A549 (cell line): ENCODE measurements at regions not wholly inside any gene's neighbourhood (a gene's known extent, or its start where the extent isn't known, plus 50 kb on each side); places are given as distances from the start of the nearest gene placed in this dataset.

Experiments
- ATAC-seq, 2 experiments: fragments of 200-7000 bp in 1 of 2; fragments of >200 bp in 1 of 2; cut with Nextera tagmentation in 1 of 2; cut with Tn5 transposase in 1 of 2; 3 replicates each; pipeline versions ENCODE4 v1.8.0 to v1.9.1; 2018 to 2020; ENCODE audit warnings: mild to moderate bottlenecking in 1 of 2, moderate library complexity in 1 of 2
- CTCF ChIA-PET: fragments of 300-600 bp; sonication (Branson Sonifier 250); formaldehyde crosslinking; extraction: SDS; loops from one replicate; lab custom pipeline; 2021; ENCODE audit warnings: antibody characterized with exemption, inconsistent platforms; lab: Yijun Ruan, JAX
- POLR2A ChIA-PET: fragments of 350-600 bp; formaldehyde crosslinking; extraction: SDS; loops from one replicate; lab custom pipeline; 2021; ENCODE audit warnings: antibody characterized with exemption, inconsistent platforms; lab: Yijun Ruan, JAX
- DNase-seq, 2 experiments: peaks; one replicate each; pipeline versions ENCODE4 v3.0.0 to v3.0.0-alpha.2; 2011 to 2016; ENCODE audit warnings: low read depth in 1 of 2, low spot score in 1 of 2
- FAIRE-seq: peaks from 2 replicates; lab custom pipeline; 2011; peaks lifted over from hg19 to GRCh38; lab: Jason Lieb, UNC
- H3K27ac ChIP-seq, 2 experiments: fragments of >200 bp; sonication (Bioruptor Twin); formaldehyde crosslinking; 3 replicates each; pipeline ENCODE4 v1.5.1; 2016 to 2017
- H3K4me1 ChIP-seq: fragments of >200 bp; sonication (Bioruptor Twin); formaldehyde crosslinking; 3 replicates; pipeline ENCODE4 v1.6.1; 2016
- H3K4me2 ChIP-seq: fragments of >200 bp; sonication (Bioruptor Twin); formaldehyde crosslinking; 3 replicates; pipeline ENCODE4 v1.6.1; 2016
- H3K4me3 ChIP-seq: fragments of >200 bp; sonication (Bioruptor Twin); formaldehyde crosslinking; 3 replicates; pipeline ENCODE4 v1.5.1; 2016
- H3K9me3 ChIP-seq: fragments of >200 bp; sonication (Bioruptor Twin); formaldehyde crosslinking; 3 replicates; pipeline ENCODE4 v1.6.1; 2016
- BHLHE40 ChIP-seq: IDR thresholded peaks from 2 replicates; pipeline ENCODE4 v1.6.1; 2012; ENCODE audit warnings: low read depth, low read length, inconsistent platforms
- CBX2 ChIP-seq: fragments of 200-600 bp; sonication (generic); IDR thresholded peaks from 2 replicates; pipeline ENCODE4 v1.6.1; 2016; ENCODE audit warnings: low read depth, mild to moderate bottlenecking, borderline replicate concordance
- CBX8 ChIP-seq: fragments of 200-600 bp; sonication (generic); IDR thresholded peaks from 2 replicates; pipeline ENCODE4 v1.6.1; 2016
- EHF ChIP-seq: fragments of 250-450 bp; sonication (Bioruptor Pico); IDR thresholded peaks from 2 replicates; pipeline ENCODE4 v1.5.0; 2020; ENCODE audit warnings: mild to moderate bottlenecking
- EHMT2 ChIP-seq: fragments of 200-600 bp; sonication (generic); IDR thresholded peaks from 2 replicates; pipeline ENCODE4 v1.6.1; 2016; ENCODE audit warnings: antibody characterized with exemption, low read depth, mild to moderate bottlenecking, moderate library complexity
- ESRRA ChIP-seq: fragments of 150-350 bp; IDR thresholded peaks from 2 replicates; pipeline ENCODE4 v1.6.1; 2014; ENCODE audit warnings: mild to moderate bottlenecking, low read length, borderline replicate concordance
- FOSL2 ChIP-seq, 2 experiments: fragments of 450-650 bp in 1 of 2; fragments of >200 bp in 1 of 2; sonication (Bioruptor Twin) in 1 of 2; formaldehyde crosslinking; IDR thresholded peaks; 2 replicates each; pipeline versions ENCODE4 v1.5.0 to v1.6.1; 2016 to 2020; ENCODE audit warnings: mild to moderate bottlenecking in 1 of 2, moderate library complexity in 1 of 2
- HOXB13 ChIP-seq: fragments of 250-450 bp; sonication (Bioruptor Pico); IDR thresholded peaks from 2 replicates; pipeline ENCODE4 v1.5.0; 2020; ENCODE audit warnings: low read depth, mild to moderate bottlenecking, moderate library complexity
- HOXB5 ChIP-seq: fragments of 250-450 bp; sonication (Bioruptor Pico); IDR thresholded peaks from 2 replicates; pipeline ENCODE4 v1.5.0; 2020; ENCODE audit warnings: mild to moderate bottlenecking, moderate library complexity
- JUN ChIP-seq, 2 experiments: fragments of >200 bp; sonication (Bioruptor Twin); formaldehyde crosslinking; IDR thresholded peaks; 2 replicates in 1 of 2; 3 replicates in 1 of 2; pipeline ENCODE4 v1.6.1; 2016 to 2017
- JUNB ChIP-seq: fragments of >200 bp; sonication (Bioruptor Twin); formaldehyde crosslinking; IDR thresholded peaks from 2 replicates; pipeline ENCODE4 v1.6.1; 2016
- MAZ ChIP-seq: fragments of 150-350 bp; IDR thresholded peaks from 2 replicates; pipeline ENCODE4 v1.6.1; 2014; ENCODE audit warnings: antibody characterized with exemption, low read depth, low read length, borderline replicate concordance
- NFE2L2 ChIP-seq: fragments of 150-350 bp; conservative IDR thresholded peaks from 2 replicates; pipeline ENCODE4 v1.6.1; 2014; ENCODE audit warnings: low read length
- NPAS2 ChIP-seq: fragments of 250-450 bp; sonication (Bioruptor Pico); IDR thresholded peaks from 2 replicates; pipeline ENCODE4 v1.8.0; 2022; ENCODE audit warnings: mild to moderate bottlenecking, moderate library complexity, borderline replicate concordance
- RAD21 ChIP-seq, 2 experiments: fragments of >200 bp in 1 of 2; sonication (Bioruptor Twin) in 1 of 2; formaldehyde crosslinking in 1 of 2; IDR thresholded peaks in 1 of 2; conservative IDR thresholded peaks in 1 of 2; 2 replicates in 1 of 2; 3 replicates in 1 of 2; pipeline ENCODE4 v1.6.1; 2012 to 2018; ENCODE audit warnings: inconsistent platforms in 1 of 2
- RARB ChIP-seq: fragments of 250-450 bp; sonication (Bioruptor Pico); IDR thresholded peaks from 2 replicates; pipeline ENCODE4 v1.8.0; 2021; ENCODE audit warnings: mild to moderate bottlenecking, moderate library complexity
- RNF2 ChIP-seq: fragments of 200-600 bp; sonication (generic); IDR thresholded peaks from 2 replicates; pipeline ENCODE4 v1.6.1; 2016; ENCODE audit warnings: low read depth, mild to moderate bottlenecking, antibody characterized with exemption, moderate library complexity, borderline replicate concordance
- SMC3 ChIP-seq: fragments of >200 bp; sonication (Bioruptor Twin); formaldehyde crosslinking; IDR thresholded peaks from 3 replicates; pipeline ENCODE4 v1.6.1; 2018; ENCODE audit warnings: inconsistent platforms
- SREBF2 ChIP-seq: fragments of 450-650 bp; IDR thresholded peaks from 2 replicates; pipeline ENCODE4 v1.6.1; 2014; ENCODE audit warnings: mild to moderate bottlenecking, moderate library complexity
- TP53 ChIP-seq: fragments of 250-450 bp; sonication (Bioruptor Pico); IDR thresholded peaks from 2 replicates; pipeline ENCODE4 v1.5.0; 2021; ENCODE audit warnings: mild to moderate bottlenecking, moderate library complexity
- ZC3H11A ChIP-seq: fragments of 450-650 bp; IDR thresholded peaks from 2 replicates; pipeline ENCODE4 v1.6.1; 2014; ENCODE audit warnings: antibody characterized with exemption, mild to moderate bottlenecking
- WGBS: methylation state at CpG from one replicate; pipeline ENCODE4 v1.1.6; 2017; ENCODE audit errors: missing lambda C conversion rate; 5-methylcytosine and 5-hydroxymethylcytosine counted together
- TF ChIP-seq, protein P1 (sequence below): fragments of 250-450 bp; sonication (Bioruptor Pico); IDR thresholded peaks from 2 replicates; pipeline ENCODE4 v1.5.0; 2021; ENCODE audit warnings: mild to moderate bottlenecking, moderate library complexity, borderline replicate concordance
- TF ChIP-seq, protein P2 (sequence below): fragments of 250-450 bp; sonication (Bioruptor Pico); IDR thresholded peaks from 2 replicates; pipeline ENCODE4 v1.5.0; 2020; ENCODE audit warnings: low read depth, mild to moderate bottlenecking, moderate library complexity
- TF ChIP-seq, protein P3 (sequence below): IDR thresholded peaks from 2 replicates; pipeline ENCODE4 v1.6.1; 2012
- TF ChIP-seq, protein P4 (sequence below): fragments of 450-650 bp; IDR thresholded peaks from 2 replicates; pipeline ENCODE4 v1.6.1; 2014; ENCODE audit warnings: antibody characterized with exemption
- TF ChIP-seq, protein P5 (sequence below): fragments of >200 bp; sonication (Bioruptor Twin); formaldehyde crosslinking; IDR thresholded peaks from 3 replicates; pipeline ENCODE4 v1.6.1; 2016
- TF ChIP-seq, protein P6 (sequence below): IDR thresholded peaks from 2 replicates; pipeline ENCODE4 v1.6.1; 2012; ENCODE audit warnings: low read depth, borderline replicate concordance

DNA sequence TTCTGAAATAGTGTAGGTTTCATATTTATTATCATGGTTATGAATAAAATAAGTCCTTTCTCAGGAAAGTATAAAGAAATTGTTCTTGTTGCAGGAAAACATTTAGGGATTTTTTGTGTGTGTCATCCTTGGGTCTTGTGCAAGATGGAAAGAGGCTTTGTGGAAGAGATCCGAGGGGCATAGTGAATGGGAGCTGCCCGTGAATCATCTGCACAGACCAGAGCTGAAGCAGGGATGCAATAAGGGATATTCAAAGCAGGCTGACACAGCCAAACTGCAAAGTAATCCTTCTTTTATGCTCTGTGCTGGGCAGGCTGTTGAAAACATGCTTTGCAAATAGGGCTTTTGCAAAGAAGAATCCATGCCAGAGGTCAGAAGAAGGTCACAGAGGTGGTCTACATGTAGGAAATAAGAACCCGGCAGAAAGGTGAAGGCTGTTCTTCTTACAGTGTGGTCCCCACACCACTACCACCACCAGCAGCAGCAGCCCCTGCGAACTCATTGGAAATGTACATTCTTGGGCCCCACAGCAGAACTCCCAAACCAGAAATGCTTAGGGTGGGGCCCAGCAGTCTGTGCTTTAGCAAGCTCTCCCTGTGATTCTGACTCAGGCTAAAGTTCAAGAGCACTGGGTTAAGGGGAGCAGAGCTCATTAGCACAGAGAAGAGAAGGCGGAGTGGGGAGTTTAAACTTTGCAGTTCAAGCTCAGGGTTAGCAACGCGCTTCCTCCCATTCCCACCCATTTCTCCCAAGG lies 237.6 kb downstream of the QKI start:
- ChIA-PET POLR2A (no interaction called here), CTCF (no interaction called here)
- 71% methylated on average over 7 of the region's 7 CpGs for WGBS
- H3K27ac ChIP-seq = no peak overlapping the region
- DNase-seq (no peak), FAIRE-seq (no peak), ATAC-seq (no peak)
- H3K4me3 ChIP-seq = no peak overlapping the region
- H3K9me3 ChIP-seq = no peaks in the 10 kb centered on the region
- no peak overlapping the region for H3K4me2 ChIP-seq
- H3K4me1 ChIP-seq = no peaks in the 10 kb centered on the region
- TF ChIP-seq RAD21 (conservative IDR thresholded peaks at IDR 0.05 in 1 of 2, IDR thresholded peaks at IDR 0.05 in 1 of 2) = no peak
- TF ChIP-seq TP53 (CRISPR knock-in tag) = no peak
- TF ChIP-seq, protein P1, sequence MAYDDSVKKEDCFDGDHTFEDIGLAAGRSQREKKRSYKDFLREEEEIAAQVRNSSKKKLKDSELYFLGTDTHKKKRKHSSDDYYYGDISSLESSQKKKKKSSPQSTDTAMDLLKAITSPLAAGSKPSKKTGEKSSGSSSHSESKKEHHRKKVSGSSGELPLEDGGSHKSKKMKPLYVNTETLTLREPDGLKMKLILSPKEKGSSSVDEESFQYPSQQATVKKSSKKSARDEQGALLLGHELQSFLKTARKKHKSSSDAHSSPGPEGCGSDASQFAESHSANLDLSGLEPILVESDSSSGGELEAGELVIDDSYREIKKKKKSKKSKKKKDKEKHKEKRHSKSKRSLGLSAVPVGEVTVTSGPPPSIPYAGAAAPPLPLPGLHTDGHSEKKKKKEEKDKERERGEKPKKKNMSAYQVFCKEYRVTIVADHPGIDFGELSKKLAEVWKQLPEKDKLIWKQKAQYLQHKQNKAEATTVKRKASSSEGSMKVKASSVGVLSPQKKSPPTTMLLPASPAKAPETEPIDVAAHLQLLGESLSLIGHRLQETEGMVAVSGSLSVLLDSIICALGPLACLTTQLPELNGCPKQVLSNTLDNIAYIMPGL (CRISPR knock-in tag) = no peak
- TF ChIP-seq, protein P2, sequence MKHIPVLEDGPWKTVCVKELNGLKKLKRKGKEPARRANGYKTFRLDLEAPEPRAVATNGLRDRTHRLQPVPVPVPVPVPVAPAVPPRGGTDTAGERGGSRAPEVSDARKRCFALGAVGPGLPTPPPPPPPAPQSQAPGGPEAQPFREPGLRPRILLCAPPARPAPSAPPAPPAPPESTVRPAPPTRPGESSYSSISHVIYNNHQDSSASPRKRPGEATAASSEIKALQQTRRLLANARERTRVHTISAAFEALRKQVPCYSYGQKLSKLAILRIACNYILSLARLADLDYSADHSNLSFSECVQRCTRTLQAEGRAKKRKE (CRISPR knock-in tag) = no peak
- no peak for TF ChIP-seq RNF2
- no peak for TF ChIP-seq JUNB
- TF ChIP-seq JUN (IDR thresholded peaks at IDR 0.05) = no peak
- TF ChIP-seq RARB (CRISPR knock-in tag) = no peak
- no peak for TF ChIP-seq BHLHE40
- no peak for TF ChIP-seq ESRRA
- no peak for TF ChIP-seq FOSL2 (IDR thresholded peaks at IDR 0.05)
- no peak for TF ChIP-seq FOSL2 (CRISPR knock-in tag; IDR thresholded peaks at IDR 0.05)
- no peak for TF ChIP-seq SMC3
- TF ChIP-seq, protein P3, sequence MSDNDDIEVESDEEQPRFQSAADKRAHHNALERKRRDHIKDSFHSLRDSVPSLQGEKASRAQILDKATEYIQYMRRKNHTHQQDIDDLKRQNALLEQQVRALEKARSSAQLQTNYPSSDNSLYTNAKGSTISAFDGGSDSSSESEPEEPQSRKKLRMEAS = no peak
- TF ChIP-seq MAZ = no peak
- no peak for TF ChIP-seq HOXB5
- no peak for TF ChIP-seq CBX8
- TF ChIP-seq NFE2L2 = no peak
- TF ChIP-seq NPAS2 (CRISPR knock-in tag) = no peak
- TF ChIP-seq, protein P4, sequence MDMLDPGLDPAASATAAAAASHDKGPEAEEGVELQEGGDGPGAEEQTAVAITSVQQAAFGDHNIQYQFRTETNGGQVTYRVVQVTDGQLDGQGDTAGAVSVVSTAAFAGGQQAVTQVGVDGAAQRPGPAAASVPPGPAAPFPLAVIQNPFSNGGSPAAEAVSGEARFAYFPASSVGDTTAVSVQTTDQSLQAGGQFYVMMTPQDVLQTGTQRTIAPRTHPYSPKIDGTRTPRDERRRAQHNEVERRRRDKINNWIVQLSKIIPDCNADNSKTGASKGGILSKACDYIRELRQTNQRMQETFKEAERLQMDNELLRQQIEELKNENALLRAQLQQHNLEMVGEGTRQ = no peak
- TF ChIP-seq EHMT2 = no peak

DNA sequence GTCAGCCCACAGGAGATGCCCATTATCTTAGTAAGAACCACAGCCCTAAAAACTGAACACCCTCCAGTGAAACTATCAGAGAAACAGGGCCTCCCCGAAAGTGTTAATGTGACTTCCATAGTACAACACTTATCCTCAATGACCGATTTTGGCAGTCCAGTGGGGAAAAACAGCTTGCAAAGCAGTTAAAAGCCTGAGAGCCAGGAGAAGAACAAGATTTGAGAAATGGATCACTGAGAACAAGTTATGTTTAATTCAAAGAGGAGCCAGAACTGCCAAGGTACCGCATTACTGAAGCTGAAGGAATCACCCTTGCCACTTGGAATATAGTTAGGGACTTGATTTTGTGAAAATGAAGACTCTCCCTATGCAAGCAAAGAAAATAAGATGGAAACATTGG lies 236.9 kb downstream of the QKI start:
- CTCF ChIA-PET = no interaction called here
- Histone ChIP-seq H3K9me3 (no peaks in the 10 kb centered on the region), H3K4me1 (no peaks in the 10 kb centered on the region), H3K27ac (no peak overlapping the region), H3K4me3 (no peak overlapping the region), H3K4me2 (no peak overlapping the region)
- FAIRE-seq = no peak
- POLR2A ChIA-PET = no interaction called here
- no peak for ATAC-seq
- WGBS = 39% methylated on average over 2 of the region's 3 CpGs
- TF ChIP-seq, protein P2 (CRISPR knock-in tag) = no peak
- TF ChIP-seq ZC3H11A (no peak), HOXB13 (CRISPR knock-in tag) (no peak), RARB (CRISPR knock-in tag) (no peak), JUNB (no peak), SREBF2 (no peak), CBX8 (no peak), EHF (CRISPR knock-in tag) (no peak), CBX2 (no peak), NPAS2 (CRISPR knock-in tag) (no peak)
- TF ChIP-seq, protein P1 (CRISPR knock-in tag) = no peak
- TF ChIP-seq, protein P5, sequence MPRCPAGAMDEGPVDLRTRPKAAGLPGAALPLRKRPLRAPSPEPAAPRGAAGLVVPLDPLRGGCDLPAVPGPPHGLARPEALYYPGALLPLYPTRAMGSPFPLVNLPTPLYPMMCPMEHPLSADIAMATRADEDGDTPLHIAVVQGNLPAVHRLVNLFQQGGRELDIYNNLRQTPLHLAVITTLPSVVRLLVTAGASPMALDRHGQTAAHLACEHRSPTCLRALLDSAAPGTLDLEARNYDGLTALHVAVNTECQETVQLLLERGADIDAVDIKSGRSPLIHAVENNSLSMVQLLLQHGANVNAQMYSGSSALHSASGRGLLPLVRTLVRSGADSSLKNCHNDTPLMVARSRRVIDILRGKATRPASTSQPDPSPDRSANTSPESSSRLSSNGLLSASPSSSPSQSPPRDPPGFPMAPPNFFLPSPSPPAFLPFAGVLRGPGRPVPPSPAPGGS = no peak
- TF ChIP-seq, protein P6, sequence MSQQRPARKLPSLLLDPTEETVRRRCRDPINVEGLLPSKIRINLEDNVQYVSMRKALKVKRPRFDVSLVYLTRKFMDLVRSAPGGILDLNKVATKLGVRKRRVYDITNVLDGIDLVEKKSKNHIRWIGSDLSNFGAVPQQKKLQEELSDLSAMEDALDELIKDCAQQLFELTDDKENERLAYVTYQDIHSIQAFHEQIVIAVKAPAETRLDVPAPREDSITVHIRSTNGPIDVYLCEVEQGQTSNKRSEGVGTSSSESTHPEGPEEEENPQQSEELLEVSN = no peak
- TF ChIP-seq, all 56 proteins: peak for 0
- no peak for DNase-seq
